ENCODE measurements at regions not wholly inside any gene's neighbourhood (a gene's known extent, or its start where the extent isn't known, plus 50 kb on each side); places are given as distances from the start of the nearest gene placed in this dataset.

GRCh38 chr2:45069684-45070083, 60.4 kb upstream of the SIX2 start:
- TF ChIP-seq TCF4 (CRISPR knock-in tag; IDR thresholded peaks at IDR 0.05; ENCODE audit: borderline replicate concordance) (no peak), GLIS3 (CRISPR knock-in tag; IDR thresholded peaks at IDR 0.05) (no peak), BACH2 (CRISPR knock-in tag; IDR thresholded peaks at IDR 0.05; ENCODE audit: borderline replicate concordance) (no peak), PATZ1 (CRISPR knock-in tag; IDR thresholded peaks at IDR 0.05; ENCODE audit: borderline replicate concordance) (no peak), ZC3H10 (CRISPR knock-in tag; IDR thresholded peaks at IDR 0.05) (no peak)
